ENCODE measurements at regions not wholly inside any gene's neighbourhood (a gene's known extent, or its start where the extent isn't known, plus 50 kb on each side); places are given as distances from the start of the nearest gene placed in this dataset.
"Not testable (repeated sequence)": the region's sequence is repeated elsewhere in the genome, so short reads cannot be mapped to it uniquely, and the experiment has no call there.

GRCh38 chr4:82301390-82301789, 72.4 kb downstream of the HNRNPD start:
- not testable (repeated sequence) for DNase-seq (ENCODE audit: insufficient read length); FAIRE-seq

GRCh38 chr4:82293304-82293703, 80.5 kb downstream of the HNRNPD start:
- DNase-seq (ENCODE audit: insufficient read length), result no peak
- no peak for TF ChIP-seq POLR2AphosphoS5 (IDR thresholded peaks at IDR 0.05; ENCODE audit: low read depth, low read length)
- no peak for TF ChIP-seq POLR2A (IDR thresholded peaks at IDR 0.05; ENCODE audit: low read depth, low read length)
- TF ChIP-seq TAF1 (IDR thresholded peaks at IDR 0.05; ENCODE audit: borderline replicate concordance, low read depth, low read length), result no peak
- peak; percentile 74 for FAIRE-seq

- TF ChIP-seq POLR2A (IDR thresholded peaks at IDR 0.05; ENCODE audit: low read depth, low read length) (no peak), TAF1 (IDR thresholded peaks at IDR 0.05; ENCODE audit: borderline replicate concordance, low read depth, low read length) (no peak), POLR2AphosphoS5 (IDR thresholded peaks at IDR 0.05; ENCODE audit: low read depth, low read length) (no peak)
- DNase-seq (ENCODE audit: insufficient read length) (no peak), FAIRE-seq (no peak)
These were observed 86.1 kb downstream of the HNRNPD start for GRCh38 chr4:82287720-82288119.

- DNase-seq (ENCODE audit: insufficient read length), result peak; percentile 76
- peak; percentile 87 for FAIRE-seq
- TF ChIP-seq TAF1 (IDR thresholded peaks at IDR 0.05; ENCODE audit: borderline replicate concordance, low read depth, low read length), result no peak
- TF ChIP-seq POLR2A (IDR thresholded peaks at IDR 0.05; ENCODE audit: low read depth, low read length), result no peak
- no peak for TF ChIP-seq POLR2AphosphoS5 (IDR thresholded peaks at IDR 0.05; ENCODE audit: low read depth, low read length)
These were observed 88.7 kb downstream of the HNRNPD start for GRCh38 chr4:82284858-82285805.

GRCh38 chr4:82284475-82284857, 89.3 kb downstream of the HNRNPD start:
- FAIRE-seq (no peak), DNase-seq (ENCODE audit: insufficient read length) (no peak)
- TF ChIP-seq POLR2A (IDR thresholded peaks at IDR 0.05; ENCODE audit: low read depth, low read length) (no peak), TAF1 (IDR thresholded peaks at IDR 0.05; ENCODE audit: borderline replicate concordance, low read depth, low read length) (no peak), POLR2AphosphoS5 (IDR thresholded peaks at IDR 0.05; ENCODE audit: low read depth, low read length) (no peak)

GRCh38 chr4:82282875-82283274, 90.9 kb downstream of the HNRNPD start:
- DNase-seq (ENCODE audit: insufficient read length), result no peak
- TF ChIP-seq POLR2A (IDR thresholded peaks at IDR 0.05; ENCODE audit: low read depth, low read length), result no peak
- TF ChIP-seq POLR2AphosphoS5 (IDR thresholded peaks at IDR 0.05; ENCODE audit: low read depth, low read length), result no peak
- TF ChIP-seq TAF1 (IDR thresholded peaks at IDR 0.05; ENCODE audit: borderline replicate concordance, low read depth, low read length), result no peak
- no peak for FAIRE-seq

- not testable (repeated sequence) for FAIRE-seq; DNase-seq (ENCODE audit: insufficient read length)
These were observed 94.2 kb downstream of the HNRNPD start for GRCh38 chr4:82279550-82279949.

GRCh38 chr4:82276332-82276640, 97.5 kb downstream of the HNRNPD start:
- FAIRE-seq (no peak), DNase-seq (ENCODE audit: insufficient read length) (no peak)
- TF ChIP-seq TAF1 (IDR thresholded peaks at IDR 0.05; ENCODE audit: borderline replicate concordance, low read depth, low read length) (no peak), POLR2AphosphoS5 (IDR thresholded peaks at IDR 0.05; ENCODE audit: low read depth, low read length) (no peak), POLR2A (IDR thresholded peaks at IDR 0.05; ENCODE audit: low read depth, low read length) (no peak)

GRCh38 chr4:82275431-82276331, 98.1 kb downstream of the HNRNPD start:
- FAIRE-seq, result no peak
- DNase-seq (ENCODE audit: insufficient read length), result no peak
- TF ChIP-seq POLR2AphosphoS5 (IDR thresholded peaks at IDR 0.05; ENCODE audit: low read depth, low read length) (no peak), POLR2A (IDR thresholded peaks at IDR 0.05; ENCODE audit: low read depth, low read length) (no peak), TAF1 (IDR thresholded peaks at IDR 0.05; ENCODE audit: borderline replicate concordance, low read depth, low read length) (no peak)

GRCh38 chr4:82274700-82275099, 99.1 kb downstream of the HNRNPD start:
- FAIRE-seq, result not testable (repeated sequence)

GRCh38 chr4:82272523-82272922, 101.3 kb downstream of the HNRNPD start:
- not testable (repeated sequence) for FAIRE-seq

More at GRCh38 chr4:82274700-82275099, 99.1 kb downstream of the HNRNPD start:
- not testable (repeated sequence) for DNase-seq (ENCODE audit: insufficient read length)

GRCh38 chr4:82271915-82272480, 101.8 kb downstream of the HNRNPD start:
- DNase-seq (ENCODE audit: insufficient read length); FAIRE-seq: not testable (repeated sequence)

More at GRCh38 chr4:82272523-82272922, 101.3 kb downstream of the HNRNPD start:
- not testable (repeated sequence) for DNase-seq (ENCODE audit: insufficient read length)
